Stimulated activated naive B cell treated with anti-CD40 and anti-IgM and Interleukin-4, amounts not matched to agents 10 μg/mL and 1 μg/mL and 100 μg/mL, for 72 hours (primary cell): ENCODE measurements at regions not wholly inside any gene's neighbourhood (a gene's known extent, or its start where the extent isn't known, plus 50 kb on each side); places are given as distances from the start of the nearest gene placed in this dataset.
"Not testable (repeated sequence)": the region's sequence is repeated elsewhere in the genome, so short reads cannot be mapped to it uniquely, and the experiment has no call there.

Experiments
- ATAC-seq, 2 donors: fragments of 150-1000 bp; cut with Tn5 transposase; replicated peaks; 2 replicates each; pipeline ENCODE4 v1.10.0; 2021; ENCODE audit warnings: moderate library complexity in 1 of 2
- DNase-seq: peaks from one replicate; pipeline ENCODE4 v3.0.0; 2021
- H3K27ac Mint-ChIP-seq: one replicate; pipeline ENCODE4 v1.8.0; 2022; ENCODE audit warnings: mild to moderate bottlenecking, mixed read lengths
- H3K27me3 Mint-ChIP-seq, 2 donors: one replicate each; pipeline ENCODE4 v1.8.0; 2022; ENCODE audit warnings: mixed read lengths in 2 of 2
- H3K36me3 Mint-ChIP-seq, 2 donors: one replicate each; pipeline ENCODE4 v1.8.0; 2022; ENCODE audit warnings: mixed read lengths in 2 of 2, mild to moderate bottlenecking in 1 of 2
- H3K4me1 Mint-ChIP-seq, 2 donors: one replicate each; pipeline ENCODE4 v1.8.0; 2022; ENCODE audit warnings: mixed read lengths in 2 of 2, mild to moderate bottlenecking in 1 of 2
- H3K4me3 Mint-ChIP-seq, 2 donors: one replicate each; pipeline ENCODE4 v1.8.0; 2022; ENCODE audit warnings: mild to moderate bottlenecking in 2 of 2, mixed read lengths in 2 of 2, moderate library complexity in 1 of 2
- H3K9me3 Mint-ChIP-seq, 2 donors: one replicate each; pipeline ENCODE4 v1.8.0; 2022; ENCODE audit warnings: mixed read lengths in 2 of 2, mild to moderate bottlenecking in 1 of 2

DNA sequence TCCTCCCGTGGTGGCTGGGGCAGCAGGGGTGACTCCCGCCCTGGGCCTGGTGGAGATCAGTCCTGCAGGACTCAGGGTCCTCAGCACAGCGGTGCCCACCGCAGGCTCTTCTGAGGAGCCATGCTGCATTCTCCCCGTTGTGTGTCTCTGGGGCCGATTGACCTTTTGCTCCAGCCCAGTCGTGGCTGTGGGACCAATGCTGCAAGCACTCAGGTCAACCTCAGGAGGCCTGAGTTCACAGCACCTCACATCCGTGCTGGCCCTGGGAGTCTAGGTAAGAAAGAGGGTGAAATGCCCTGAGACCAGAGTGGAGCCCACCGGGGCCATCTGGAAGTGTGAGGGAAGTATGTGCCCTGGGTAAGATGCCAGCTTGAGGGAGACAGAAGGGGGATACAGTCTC lies 316.1 kb upstream of the B3GAT1 start:
- H3K27ac Mint-ChIP-seq, result no peak overlapping the region
- no peak for ATAC-seq
- no peaks in the 10 kb centered on the region for H3K4me1 Mint-ChIP-seq
- no peaks in the 10 kb centered on the region for H3K36me3 Mint-ChIP-seq
- no peak overlapping the region for H3K4me3 Mint-ChIP-seq
- DNase-seq, result no peak
- peaks cover 9 to 15% of the 10 kb centered on the region in 2 donors for H3K27me3 Mint-ChIP-seq
- H3K9me3 Mint-ChIP-seq, result no peaks in the 10 kb centered on the region

DNA sequence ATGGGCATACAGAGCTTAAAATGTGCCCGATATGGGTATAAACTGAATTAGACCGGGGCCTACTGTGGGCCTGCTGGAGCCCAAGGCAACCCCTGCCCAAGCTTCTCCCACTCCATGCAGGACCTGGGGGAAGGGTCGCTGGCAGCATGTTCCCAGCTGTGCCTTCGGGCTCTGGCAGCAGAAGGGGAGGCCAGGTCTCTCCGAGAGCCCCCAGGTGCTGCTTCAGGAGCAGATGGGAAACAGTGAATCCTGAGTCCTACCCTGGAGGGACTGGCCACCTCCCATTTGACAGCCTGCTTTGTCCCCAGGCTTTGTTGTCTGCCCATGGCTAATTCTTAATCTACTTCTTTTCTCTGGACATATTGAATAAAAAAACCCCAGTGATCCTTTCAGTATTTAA lies 315.6 kb upstream of the B3GAT1 start:
- DNase-seq (no peak), ATAC-seq (no peak)
- Mint-ChIP-seq H3K27me3 (peaks cover 9 to 13% of the 10 kb centered on the region in 2 donors), H3K4me1 (no peaks in the 10 kb centered on the region), H3K9me3 (no peaks in the 10 kb centered on the region), H3K4me3 (no peak overlapping the region), H3K36me3 (no peaks in the 10 kb centered on the region), H3K27ac (no peak overlapping the region)

DNA sequence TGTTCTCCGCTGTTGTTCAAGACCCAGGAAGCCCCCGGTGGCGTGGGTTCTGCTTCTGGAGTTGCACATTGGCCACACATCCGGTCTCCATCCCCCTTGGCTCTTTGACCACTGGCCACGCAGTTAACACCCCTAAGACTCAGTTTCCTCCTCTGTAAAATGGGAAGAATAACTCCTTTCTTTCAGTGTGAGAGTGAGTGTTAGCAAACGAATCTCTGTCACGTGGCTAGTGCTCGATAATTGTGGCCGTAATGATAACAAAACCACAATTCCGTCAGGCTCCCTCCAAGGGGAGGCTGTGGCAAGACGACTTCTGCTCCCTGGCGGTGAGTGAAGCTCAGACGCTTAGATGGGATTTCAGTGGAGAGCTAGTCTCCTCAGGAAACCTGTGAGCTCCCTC lies 315.2 kb upstream of the B3GAT1 start:
- Mint-ChIP-seq H3K4me3 (no peak overlapping the region), H3K9me3 (no peaks in the 10 kb centered on the region), H3K27me3 (peaks cover 9 to 13% of the 10 kb centered on the region in 2 donors), H3K36me3 (no peaks in the 10 kb centered on the region), H3K4me1 (no peaks in the 10 kb centered on the region), H3K27ac (no peak overlapping the region)
- DNase-seq, result no peak
- no peak for ATAC-seq

DNA sequence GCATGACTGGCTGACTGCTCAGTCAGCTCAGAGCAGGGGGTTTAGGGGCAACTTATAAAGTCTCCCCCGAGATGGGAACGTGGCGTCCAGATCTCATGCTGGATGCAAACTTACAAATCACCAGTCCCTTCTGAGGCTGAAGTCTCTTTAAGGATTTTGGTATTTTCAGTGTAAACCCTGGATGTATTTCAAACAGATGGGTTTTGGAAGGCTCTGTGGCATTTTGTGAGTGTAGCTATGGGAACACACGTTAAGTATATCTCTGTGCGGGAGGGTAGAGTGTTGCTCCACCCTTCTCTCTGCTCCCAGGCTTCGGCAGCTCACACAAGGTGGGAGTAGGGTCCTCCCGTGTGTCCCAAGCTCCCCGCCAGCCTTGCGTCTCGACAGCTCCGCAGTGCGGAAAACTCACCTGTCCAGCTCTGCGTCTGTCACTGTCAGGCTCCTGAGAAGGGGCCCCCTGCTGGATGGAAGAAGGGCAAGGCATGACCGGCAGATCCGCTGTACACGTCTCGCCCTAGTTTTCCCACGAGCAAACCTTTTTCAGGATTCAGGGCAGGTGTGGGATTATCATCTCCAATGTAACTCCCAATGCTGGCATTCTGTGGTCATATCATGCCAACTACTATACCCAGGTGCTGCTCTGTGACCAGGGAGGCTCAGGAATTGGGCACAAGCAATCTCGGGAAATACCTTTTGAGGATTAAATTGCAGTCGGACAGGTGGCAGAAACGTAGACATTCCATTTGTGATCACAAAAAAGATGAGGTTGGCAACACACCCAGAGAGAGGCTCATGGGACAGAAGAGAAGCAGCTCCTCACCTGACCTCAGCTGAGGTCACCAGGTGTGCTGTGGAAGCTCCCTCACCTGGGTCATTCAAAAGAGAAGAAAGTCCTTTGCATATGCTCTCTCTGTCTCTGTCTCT lies 313.9 kb upstream of the B3GAT1 start:
- peaks cover 9 to 13% of the 10 kb centered on the region in 2 donors for H3K27me3 Mint-ChIP-seq
- H3K27ac Mint-ChIP-seq, result no peak overlapping the region
- no peaks in the 10 kb centered on the region for H3K4me1 Mint-ChIP-seq
- no peaks in the 10 kb centered on the region for H3K9me3 Mint-ChIP-seq
- H3K4me3 Mint-ChIP-seq, result no peak overlapping the region
- ATAC-seq, result no peak
- DNase-seq, result no peak
- no peaks in the 10 kb centered on the region for H3K36me3 Mint-ChIP-seq

DNA sequence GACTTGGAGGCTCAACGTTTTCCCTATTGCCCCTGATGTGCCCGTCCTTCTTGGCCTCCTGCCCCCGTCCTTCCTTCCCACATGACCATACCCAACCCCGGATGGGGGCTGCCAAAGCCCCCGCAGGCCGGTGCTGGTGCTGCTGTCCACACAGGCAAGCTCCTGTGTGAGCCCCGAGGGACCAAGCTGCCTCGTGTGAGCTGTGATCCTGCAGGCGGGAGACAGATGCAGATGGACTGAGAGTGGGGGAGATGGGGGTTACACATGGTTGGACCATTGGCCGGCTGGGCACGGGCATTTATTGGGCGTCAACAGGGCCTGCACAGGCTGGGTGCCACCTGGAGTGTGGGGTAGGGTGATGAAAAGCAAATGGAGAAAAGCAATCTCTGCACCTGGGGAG lies 313.2 kb upstream of the B3GAT1 start:
- H3K27me3 Mint-ChIP-seq, result peaks cover 9 to 13% of the 10 kb centered on the region in 2 donors
- no peaks in the 10 kb centered on the region for H3K4me1 Mint-ChIP-seq
- no peak overlapping the region for H3K27ac Mint-ChIP-seq
- no peak overlapping the region for H3K4me3 Mint-ChIP-seq
- DNase-seq, result no peak
- H3K36me3 Mint-ChIP-seq, result no peaks in the 10 kb centered on the region
- peaks cover 0 to 2% of the 10 kb centered on the region in 2 donors for H3K9me3 Mint-ChIP-seq
- ATAC-seq, result no peak

DNA sequence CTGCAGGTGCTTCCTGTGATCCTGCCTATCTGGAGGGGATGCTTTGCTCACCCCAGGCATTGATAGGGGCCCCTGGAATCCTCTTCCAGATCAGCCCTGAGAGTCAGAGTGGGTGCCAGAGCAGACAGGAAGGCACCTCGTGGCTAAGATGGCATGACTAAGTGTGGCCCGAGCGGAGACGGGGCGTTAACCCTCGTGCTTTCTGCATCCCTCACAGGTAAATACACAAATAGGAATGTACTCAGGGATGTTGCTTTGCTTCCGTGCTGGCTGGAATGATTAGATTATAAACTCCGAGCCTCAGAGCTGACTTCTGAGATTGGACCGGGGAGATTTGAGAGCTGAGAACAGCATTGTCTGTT lies 312.7 kb upstream of the B3GAT1 start:
- no peak overlapping the region for H3K4me3 Mint-ChIP-seq
- peaks cover 0 to 2% of the 10 kb centered on the region in 2 donors for H3K9me3 Mint-ChIP-seq
- no peak overlapping the region for H3K27ac Mint-ChIP-seq
- no peaks in the 10 kb centered on the region for H3K36me3 Mint-ChIP-seq
- no peaks in the 10 kb centered on the region for H3K4me1 Mint-ChIP-seq
- DNase-seq, result no peak
- H3K27me3 Mint-ChIP-seq, result peaks cover 9 to 13% of the 10 kb centered on the region in 2 donors
- ATAC-seq, result no peak

DNA sequence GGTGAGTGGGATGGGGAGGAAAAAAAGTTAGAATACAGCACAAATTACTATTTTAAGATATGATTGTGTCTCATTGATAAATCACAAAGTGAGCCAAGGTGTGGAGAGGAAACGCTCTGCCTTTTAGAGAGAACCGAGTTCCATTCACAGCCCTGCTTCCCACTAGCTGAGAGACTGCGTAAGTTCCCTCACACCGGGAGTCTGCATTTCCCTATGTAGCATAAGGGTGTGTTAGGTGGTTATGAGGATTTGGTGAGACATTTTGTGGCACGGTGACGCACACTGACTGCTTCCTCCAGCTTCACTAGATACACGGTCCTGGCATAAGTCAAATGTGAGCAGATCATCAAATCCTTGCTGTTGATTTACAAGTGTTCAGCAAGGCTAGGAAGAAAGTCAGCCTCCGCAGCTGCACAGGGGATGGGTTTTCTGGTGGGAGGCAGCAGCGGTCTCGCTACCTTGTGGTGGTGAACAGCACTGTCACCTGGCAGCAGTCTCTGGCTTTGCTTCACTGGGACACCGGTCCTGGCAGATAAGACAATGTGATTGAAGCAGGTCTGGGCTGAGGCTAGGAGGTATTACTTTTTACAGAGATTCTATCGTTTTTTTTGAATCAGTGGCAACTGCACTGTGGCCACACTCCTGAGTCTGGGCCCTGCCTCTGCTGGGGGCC lies 312.2 kb upstream of the B3GAT1 start:
- Mint-ChIP-seq H3K9me3 (peaks cover 0 to 2% of the 10 kb centered on the region in 2 donors), H3K27me3 (peaks cover 9 to 13% of the 10 kb centered on the region in 2 donors), H3K36me3 (no peaks in the 10 kb centered on the region), H3K4me3 (no peak overlapping the region), H3K27ac (no peak overlapping the region), H3K4me1 (no peaks in the 10 kb centered on the region)
- no peak for DNase-seq
- ATAC-seq, result no peak

DNA sequence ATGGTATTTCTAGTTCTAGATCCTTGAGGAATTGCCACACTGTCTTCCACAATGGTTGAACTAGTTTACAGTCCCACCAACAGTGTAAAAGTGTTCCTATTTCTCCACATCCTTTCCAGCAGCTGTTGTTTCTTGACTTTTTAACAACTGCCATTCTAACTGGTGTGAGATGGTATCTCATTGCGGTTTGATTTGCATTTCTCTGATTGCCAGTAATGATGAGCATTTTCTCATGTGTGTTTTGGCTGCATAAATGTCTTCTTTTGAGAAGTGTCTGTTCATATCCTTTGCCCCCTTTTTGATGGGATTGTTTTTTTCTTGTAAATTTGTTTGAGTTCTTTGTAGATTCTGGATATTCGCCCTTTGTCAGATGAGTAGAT lies 308.6 kb upstream of the B3GAT1 start:
- H3K27ac Mint-ChIP-seq, H3K36me3 Mint-ChIP-seq, H3K4me1 Mint-ChIP-seq, DNase-seq, ATAC-seq, H3K4me3 Mint-ChIP-seq, H3K9me3 Mint-ChIP-seq: not testable (repeated sequence)
- peaks cover 5 to 11% of the 10 kb centered on the region in 2 donors for H3K27me3 Mint-ChIP-seq

DNA sequence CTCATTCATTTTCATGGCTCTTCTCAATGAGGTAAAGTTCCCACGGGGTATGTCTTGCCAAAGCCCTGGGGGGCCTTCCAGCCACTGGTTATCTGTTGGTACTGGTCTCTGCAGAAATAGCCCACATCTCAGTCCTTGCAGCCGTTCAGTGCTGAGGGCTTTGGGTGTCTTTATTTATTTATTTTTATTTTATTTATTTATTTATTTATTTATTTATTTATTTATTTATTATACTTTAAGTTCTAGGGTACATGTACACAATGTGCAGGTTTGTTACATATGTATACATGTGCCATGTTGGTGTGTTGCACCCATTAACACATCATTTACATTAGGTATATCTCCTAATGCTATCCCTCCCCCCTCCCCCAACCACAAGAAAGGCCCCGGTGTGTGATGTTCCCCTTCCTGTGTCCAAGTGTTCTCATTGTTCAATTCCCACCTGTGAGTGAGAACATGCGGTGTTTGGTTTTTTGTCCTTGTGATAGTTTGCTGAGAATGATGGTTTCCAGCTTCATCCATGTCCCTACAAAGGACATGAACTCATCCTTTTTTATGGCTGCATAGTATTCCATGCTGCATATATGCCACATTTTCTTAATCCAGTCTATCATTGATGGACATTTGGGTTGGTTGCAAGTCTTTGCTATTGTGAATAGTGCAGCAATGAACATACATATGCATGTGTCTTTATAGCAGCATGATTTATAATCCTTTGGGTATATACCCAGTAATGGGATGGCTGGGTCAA lies 308.1 kb upstream of the B3GAT1 start:
- not testable (repeated sequence) for ATAC-seq, H3K36me3 Mint-ChIP-seq, H3K4me3 Mint-ChIP-seq, H3K9me3 Mint-ChIP-seq, H3K27ac Mint-ChIP-seq, H3K4me1 Mint-ChIP-seq, H3K27me3 Mint-ChIP-seq, DNase-seq

DNA sequence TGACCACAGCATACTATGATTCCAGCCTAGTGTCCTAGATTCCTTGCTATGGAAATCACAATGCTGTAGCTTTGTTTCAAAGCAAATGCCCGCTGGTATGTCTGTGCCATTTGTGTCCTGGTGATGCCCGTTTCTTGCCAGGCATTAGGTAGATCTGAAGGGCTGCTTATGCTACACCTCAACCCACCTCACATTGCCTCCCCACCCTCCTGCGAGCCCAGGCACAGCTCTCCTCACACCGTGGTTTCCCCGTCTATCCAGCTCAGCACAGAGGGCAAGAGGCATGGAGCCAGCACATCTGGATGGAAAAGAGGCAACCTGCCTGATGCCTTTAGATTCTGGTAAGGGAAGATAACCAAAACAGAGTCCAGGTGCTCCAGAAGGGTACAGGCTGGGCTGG lies 307.4 kb upstream of the B3GAT1 start:
- Mint-ChIP-seq H3K27ac (no peak overlapping the region), H3K4me3 (no peak overlapping the region), H3K27me3 (peaks cover 0 to 6% of the 10 kb centered on the region in 2 donors), H3K36me3 (no peaks in the 10 kb centered on the region), H3K9me3 (peaks cover 0 to 2% of the 10 kb centered on the region in 2 donors), H3K4me1 (no peaks in the 10 kb centered on the region)
- no peak for DNase-seq
- ATAC-seq, result no peak

DNA sequence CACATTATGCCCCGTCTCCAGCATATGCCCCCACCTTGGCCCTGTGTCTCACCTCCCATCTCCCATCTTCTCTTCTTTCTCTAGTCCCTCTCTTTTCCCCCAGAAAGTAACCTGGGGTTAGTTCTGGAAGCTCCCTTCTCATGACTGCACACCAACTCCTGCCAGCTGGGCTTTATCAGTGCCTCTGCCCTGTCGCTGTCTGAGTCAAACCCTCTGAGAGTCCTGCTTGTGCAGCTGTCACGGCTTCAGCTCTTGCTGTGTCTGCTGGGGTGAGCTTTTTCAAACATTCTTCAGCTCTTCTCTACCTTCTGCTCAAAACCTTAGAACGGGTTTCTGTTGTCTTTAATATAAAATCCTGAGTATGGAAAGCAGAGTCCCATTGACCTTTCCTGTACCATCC lies 304.5 kb upstream of the B3GAT1 start:
- Mint-ChIP-seq H3K36me3 (no peaks in the 10 kb centered on the region), H3K27ac (no peak overlapping the region), H3K4me1 (no peaks in the 10 kb centered on the region), H3K4me3 (no peak overlapping the region), H3K27me3 (peaks cover 0 to 6% of the 10 kb centered on the region in 2 donors), H3K9me3 (peaks cover 0 to 2% of the 10 kb centered on the region in 2 donors)
- ATAC-seq, result no peak
- DNase-seq, result no peak

DNA sequence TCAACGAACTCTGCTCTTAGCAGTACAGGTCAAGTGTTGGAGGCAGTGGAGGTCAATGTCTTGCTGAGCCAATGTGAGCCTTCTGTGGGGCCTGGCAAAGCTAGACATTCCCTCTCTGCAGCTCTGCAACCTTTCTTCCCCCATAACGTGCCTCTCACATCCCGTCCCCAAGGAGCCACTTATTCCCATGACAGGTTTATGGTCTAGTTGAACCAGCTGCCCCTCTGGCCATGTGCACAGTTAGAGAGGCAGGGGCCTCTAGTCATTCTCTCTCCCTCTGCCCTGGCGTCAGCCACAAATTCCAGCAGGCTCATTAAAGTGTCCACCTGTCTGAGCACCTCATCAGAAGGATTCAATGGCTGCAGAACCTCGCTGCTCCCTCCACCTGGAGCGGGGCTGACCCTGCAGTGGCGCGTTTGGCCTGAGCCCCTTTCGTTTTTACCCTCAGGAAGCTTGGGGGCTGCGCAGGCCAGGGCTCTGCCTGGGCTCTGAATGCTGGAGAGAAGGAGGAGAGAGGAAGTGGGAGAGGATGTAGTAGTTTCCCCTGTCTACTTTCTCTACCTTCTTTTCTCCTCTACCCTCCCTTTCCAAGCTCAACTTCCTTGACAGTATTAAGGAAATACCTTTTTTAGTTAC lies 302.1 kb upstream of the B3GAT1 start:
- no peak for ATAC-seq
- Mint-ChIP-seq H3K27ac (no peak overlapping the region), H3K4me1 (no peaks in the 10 kb centered on the region), H3K9me3 (no peaks in the 10 kb centered on the region), H3K27me3 (peaks cover 0 to 6% of the 10 kb centered on the region in 2 donors), H3K4me3 (no peak overlapping the region), H3K36me3 (no peaks in the 10 kb centered on the region)
- no peak for DNase-seq

DNA sequence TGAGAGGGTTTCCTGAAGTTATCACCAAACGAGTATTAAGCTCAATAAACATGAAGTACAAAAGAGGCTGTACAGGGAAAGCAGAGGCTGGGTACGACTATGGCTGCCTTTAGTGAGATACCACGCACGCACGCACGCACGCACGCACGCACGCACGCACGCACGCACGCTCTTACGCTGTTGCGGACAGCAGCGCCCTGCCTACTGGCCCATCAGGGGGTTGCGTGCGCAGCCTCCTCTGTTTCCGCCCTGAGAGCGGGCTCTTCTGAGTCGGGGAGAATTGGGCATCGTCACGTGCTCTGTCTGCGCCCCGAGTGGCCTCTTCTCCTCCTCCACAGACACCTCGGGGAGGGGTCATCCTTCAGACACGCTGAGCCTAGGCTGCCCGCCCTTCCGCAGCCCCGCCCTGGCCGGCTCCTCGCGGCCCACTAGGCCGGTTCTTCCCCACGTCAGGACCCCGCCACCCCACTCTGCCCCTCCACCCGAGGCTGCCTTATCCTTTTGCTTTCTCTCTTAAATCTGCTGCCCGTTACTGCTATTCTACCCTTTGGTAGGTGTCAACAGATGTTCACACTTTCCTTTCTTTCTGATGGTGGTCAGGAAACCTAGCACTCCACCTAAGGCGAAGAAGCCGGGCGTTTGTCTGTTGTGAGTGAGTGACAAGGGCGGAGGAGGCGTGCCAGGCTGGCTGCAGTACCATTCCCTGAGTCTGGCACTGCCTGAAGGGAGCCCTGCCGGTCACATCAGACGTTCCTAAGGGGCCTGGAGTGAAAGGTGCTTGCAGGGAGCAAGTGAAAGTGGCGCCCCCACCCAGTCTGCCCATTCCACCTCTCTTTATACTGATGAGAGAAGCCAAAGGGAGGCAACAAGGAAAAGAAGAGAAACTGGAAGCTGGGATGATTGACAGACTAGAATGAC lies 300.4 kb upstream of the B3GAT1 start:
- Mint-ChIP-seq H3K4me3 (no peak overlapping the region), H3K9me3 (no peaks in the 10 kb centered on the region), H3K27me3 (peaks cover 2 to 8% of the 10 kb centered on the region in 2 donors), H3K4me1 (no peaks in the 10 kb centered on the region), H3K27ac (no peak overlapping the region), H3K36me3 (no peaks in the 10 kb centered on the region)
- no peak for DNase-seq
- ATAC-seq, result no peak
